ENCODE measurements at regions not wholly inside any gene's neighbourhood (a gene's known extent, or its start where the extent isn't known, plus 50 kb on each side); places are given as distances from the start of the nearest gene placed in this dataset.

DNA sequence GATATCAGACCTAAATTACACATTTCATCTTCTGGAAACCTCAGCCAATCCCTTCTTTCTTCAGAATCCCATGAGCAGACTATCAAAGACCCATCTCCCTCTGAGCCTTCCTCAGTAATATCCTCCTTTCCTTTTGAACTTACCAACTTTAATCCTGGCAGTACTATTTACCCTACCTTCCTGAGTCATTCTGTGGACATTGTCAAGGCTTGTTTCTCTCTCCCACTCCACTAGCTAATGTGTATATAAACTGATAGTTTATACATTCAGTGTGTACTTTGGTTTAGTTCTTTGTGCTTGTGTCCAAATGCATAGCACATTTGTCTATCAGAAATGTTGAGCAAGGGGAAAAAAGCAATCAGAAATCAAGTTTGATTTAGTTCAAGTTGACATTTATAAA is 568.3 kb downstream of the CSNK1G3 start:
- Histone ChIP-seq H2AFZ (ENCODE audit: low read length) (no peak overlapping the region), H4K91ac (ENCODE audit: insufficient read length, low read depth, low read length) (no peak overlapping the region)
- no peaks in the 10 kb centered on the region for H3K9me3 Mint-ChIP-seq

More for the DNA sequence above, 568.3 kb downstream of the CSNK1G3 start:
- no peak for DNase-seq
- H3K9me3 ChIP-seq (ENCODE audit: control insufficient read depth, low read depth, low read length), result no peaks in the 10 kb centered on the region
- H3K79me1 ChIP-seq (ENCODE audit: insufficient read depth, low read depth, low read length, poor library complexity, severe bottlenecking), result no peaks in the 10 kb centered on the region
- TF ChIP-seq CTCF (conservative IDR thresholded peaks at IDR 0.05), result no peak
- no peak overlapping the region for H4K8ac ChIP-seq (replicated peaks; ENCODE audit: insufficient read length, low read depth, low read length)
- no peak overlapping the region for H3K4me3 Mint-ChIP-seq
- no peak overlapping the region for H3K18ac ChIP-seq (ENCODE audit: insufficient read length, low read depth, low read length)
- H3K36me3 Mint-ChIP-seq (ENCODE audit: insufficient read depth in 1 of 3, low read depth in 3 of 3), result peaks cover 0 to 5% (median 0%) of the 10 kb centered on the region in 3 experiments; a peak in 1 of 7 replicates
- H3K79me2 ChIP-seq (ENCODE audit: insufficient read depth, low read length), result no peaks in the 10 kb centered on the region
- H3K4me1 ChIP-seq (ENCODE audit: insufficient read depth, low read length), result no peaks in the 10 kb centered on the region
- H3K4me1 Mint-ChIP-seq, result peaks cover 0 to 5% of the 10 kb centered on the region in 2 experiments; a peak in 2 of 4 replicates
- H3K4me2 ChIP-seq (ENCODE audit: insufficient read depth, insufficient read length, low read length), result no peak overlapping the region
- no peaks in the 10 kb centered on the region for H3K27me3 ChIP-seq (ENCODE audit: insufficient read depth, low read length)
- H2BK120ac ChIP-seq (ENCODE audit: low read depth, low read length, poor library complexity, severe bottlenecking), result no peak overlapping the region
- H3K9ac ChIP-seq (ENCODE audit: extremely low read depth, insufficient read length, low read length), result no peak overlapping the region
- no peak overlapping the region for H2BK20ac ChIP-seq (ENCODE audit: low read depth, low read length, poor library complexity, severe bottlenecking)
- no peak overlapping the region for H2BK15ac ChIP-seq (ENCODE audit: low read depth, low read length)
- no peak overlapping the region for H3K27ac Mint-ChIP-seq
- H4K5ac ChIP-seq (ENCODE audit: insufficient read length, low read depth, low read length), result no peak overlapping the region
- no peak overlapping the region for H3K4ac ChIP-seq (ENCODE audit: low read depth, low read length)
- H3K23ac ChIP-seq (ENCODE audit: insufficient read length, low read depth, low read length), result no peak overlapping the region
- no peaks in the 10 kb centered on the region for H4K20me1 ChIP-seq (ENCODE audit: control insufficient read depth, insufficient read depth, insufficient read length)
- no peak overlapping the region for H3K14ac ChIP-seq (ENCODE audit: insufficient read depth, low read length)
- no peak overlapping the region for H3K27ac ChIP-seq (ENCODE audit: insufficient read length, low read depth, low read length)
- H3K23me2 ChIP-seq (ENCODE audit: insufficient read length, low read depth, low read length, poor library complexity, severe bottlenecking), result no peaks in the 10 kb centered on the region
- no peak overlapping the region for H2AK5ac ChIP-seq (ENCODE audit: insufficient read length, low read length)
- no peak overlapping the region for H3T11ph ChIP-seq (ENCODE audit: low read length)
- H3K56ac ChIP-seq (ENCODE audit: insufficient read length, low read depth, low read length), result no peak overlapping the region
- no peaks in the 10 kb centered on the region for H3K27me3 Mint-ChIP-seq (ENCODE audit: low read depth)
- no peak overlapping the region for H2BK5ac ChIP-seq (ENCODE audit: insufficient read length, low read length)
- H2BK12ac ChIP-seq (ENCODE audit: insufficient read length, low read depth, low read length), result no peak overlapping the region
